ENCODE measurements at regions not wholly inside any gene's neighbourhood (a gene's known extent, or its start where the extent isn't known, plus 50 kb on each side); places are given as distances from the start of the nearest gene placed in this dataset.
"Not testable (repeated sequence)": the region's sequence is repeated elsewhere in the genome, so short reads cannot be mapped to it uniquely, and the experiment has no call there.

GRCh38 chr12:5328669-5329517 lies 103.0 kb upstream of the NTF3 start:
- POLR2A ChIA-PET = no interaction called here
- no peak for DNase-seq (ENCODE audit: low read depth, low spot score)
- H3K27me3 ChIP-seq (ENCODE audit: control insufficient read depth, insufficient read depth, low read length) = peaks cover 4% of the 10 kb centered on the region
- no peaks in the 10 kb centered on the region for H3K9me3 ChIP-seq (ENCODE audit: control insufficient read depth, insufficient read depth, low read length)
- CTCF ChIA-PET = no interaction called here
- no peak overlapping the region for H3K27ac ChIP-seq (ENCODE audit: low read depth, low read length)
- TF ChIP-seq, protein P1, sequence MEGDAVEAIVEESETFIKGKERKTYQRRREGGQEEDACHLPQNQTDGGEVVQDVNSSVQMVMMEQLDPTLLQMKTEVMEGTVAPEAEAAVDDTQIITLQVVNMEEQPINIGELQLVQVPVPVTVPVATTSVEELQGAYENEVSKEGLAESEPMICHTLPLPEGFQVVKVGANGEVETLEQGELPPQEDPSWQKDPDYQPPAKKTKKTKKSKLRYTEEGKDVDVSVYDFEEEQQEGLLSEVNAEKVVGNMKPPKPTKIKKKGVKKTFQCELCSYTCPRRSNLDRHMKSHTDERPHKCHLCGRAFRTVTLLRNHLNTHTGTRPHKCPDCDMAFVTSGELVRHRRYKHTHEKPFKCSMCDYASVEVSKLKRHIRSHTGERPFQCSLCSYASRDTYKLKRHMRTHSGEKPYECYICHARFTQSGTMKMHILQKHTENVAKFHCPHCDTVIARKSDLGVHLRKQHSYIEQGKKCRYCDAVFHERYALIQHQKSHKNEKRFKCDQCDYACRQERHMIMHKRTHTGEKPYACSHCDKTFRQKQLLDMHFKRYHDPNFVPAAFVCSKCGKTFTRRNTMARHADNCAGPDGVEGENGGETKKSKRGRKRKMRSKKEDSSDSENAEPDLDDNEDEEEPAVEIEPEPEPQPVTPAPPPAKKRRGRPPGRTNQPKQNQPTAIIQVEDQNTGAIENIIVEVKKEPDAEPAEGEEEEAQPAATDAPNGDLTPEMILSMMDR (IDR thresholded peaks at IDR 0.05; ENCODE audit: low read depth, low read length) = no peak
- no peak overlapping the region for H3K4me3 ChIP-seq (ENCODE audit: low read depth, low read length)

GRCh38 chr12:5332551-5332950 lies 99.4 kb upstream of the NTF3 start:
- DNase-seq (ENCODE audit: low read depth, low spot score) = no peak
- H3K27ac ChIP-seq (ENCODE audit: low read depth, low read length) = no peak overlapping the region
- TF ChIP-seq, protein P1 (IDR thresholded peaks at IDR 0.05; ENCODE audit: low read depth, low read length) = no peak
- CTCF ChIA-PET = no interaction called here
- H3K9me3 ChIP-seq (ENCODE audit: control insufficient read depth, insufficient read depth, low read length) = no peaks in the 10 kb centered on the region
- no peaks in the 10 kb centered on the region for H3K27me3 ChIP-seq (ENCODE audit: control insufficient read depth, insufficient read depth, low read length)
- H3K4me3 ChIP-seq (ENCODE audit: low read depth, low read length) = no peak overlapping the region
- POLR2A ChIA-PET = no interaction called here

DNA sequence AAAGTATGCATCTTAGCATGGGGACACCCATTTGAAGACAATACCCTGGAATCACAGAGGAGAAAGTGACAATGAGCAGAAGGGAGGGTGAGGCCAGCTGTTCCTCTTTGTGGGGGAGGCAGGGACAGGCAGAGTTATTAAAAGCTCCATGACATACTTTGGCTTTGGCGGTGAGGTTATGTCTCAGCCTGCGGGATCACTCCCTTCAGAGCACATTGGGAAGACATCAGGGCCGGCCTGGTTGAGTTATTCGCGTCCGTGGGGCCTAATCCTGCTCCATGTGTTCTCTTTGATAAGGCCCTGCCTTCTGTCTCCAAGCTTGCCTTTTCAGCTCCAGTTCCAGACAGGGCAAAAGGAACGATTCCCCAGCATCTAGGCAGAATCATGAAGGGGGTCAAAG lies 98.8 kb upstream of the NTF3 start:
- no peaks in the 10 kb centered on the region for H3K27me3 ChIP-seq (ENCODE audit: control insufficient read depth, insufficient read depth, low read length)
- no peak overlapping the region for H3K27ac ChIP-seq (ENCODE audit: low read depth, low read length)
- TF ChIP-seq, protein P1 (IDR thresholded peaks at IDR 0.05; ENCODE audit: low read depth, low read length) = no peak
- ChIA-PET CTCF (no interaction called here), POLR2A (no interaction called here)
- H3K9me3 ChIP-seq (ENCODE audit: control insufficient read depth, insufficient read depth, low read length) = no peaks in the 10 kb centered on the region
- DNase-seq (ENCODE audit: low read depth, low spot score) = no peak
- H3K4me3 ChIP-seq (ENCODE audit: low read depth, low read length) = no peak overlapping the region

GRCh38 chr12:5335069-5335468 lies 96.8 kb upstream of the NTF3 start:
- Histone ChIP-seq H3K27me3 (ENCODE audit: control insufficient read depth, insufficient read depth, low read length) (no peaks in the 10 kb centered on the region), H3K27ac (ENCODE audit: low read depth, low read length) (no peak overlapping the region), H3K9me3 (ENCODE audit: control insufficient read depth, insufficient read depth, low read length) (no peaks in the 10 kb centered on the region), H3K4me3 (ENCODE audit: low read depth, low read length) (no peak overlapping the region)
- POLR2A ChIA-PET = no interaction called here
- DNase-seq (ENCODE audit: low read depth, low spot score) = no peak
- TF ChIP-seq, protein P1 (IDR thresholded peaks at IDR 0.05; ENCODE audit: low read depth, low read length) = no peak
- CTCF ChIA-PET = no interaction called here

GRCh38 chr12:5341086-5341485 lies 90.8 kb upstream of the NTF3 start:
- CTCF ChIA-PET; DNase-seq (ENCODE audit: low read depth, low spot score); H3K9me3 ChIP-seq (ENCODE audit: control insufficient read depth, insufficient read depth, low read length); POLR2A ChIA-PET; H3K27me3 ChIP-seq (ENCODE audit: control insufficient read depth, insufficient read depth, low read length); H3K27ac ChIP-seq (ENCODE audit: low read depth, low read length); H3K4me3 ChIP-seq (ENCODE audit: low read depth, low read length): not testable (repeated sequence)
